Ishikawa (cell line): ENCODE measurements at regions not wholly inside any gene's neighbourhood (a gene's known extent, or its start where the extent isn't known, plus 50 kb on each side); places are given as distances from the start of the nearest gene placed in this dataset.

Experiments used
- CEBPB ChIP-seq: IDR thresholded peaks from 2 replicates; pipeline ENCODE4 v1.6.1; 2012
- EGR1 ChIP-seq: IDR thresholded peaks from 2 replicates; pipeline ENCODE4 v1.6.1; 2012
- EP300 ChIP-seq: IDR thresholded peaks from 2 replicates; pipeline ENCODE4 v1.6.1; 2012; ENCODE audit warnings: borderline replicate concordance

DNA sequence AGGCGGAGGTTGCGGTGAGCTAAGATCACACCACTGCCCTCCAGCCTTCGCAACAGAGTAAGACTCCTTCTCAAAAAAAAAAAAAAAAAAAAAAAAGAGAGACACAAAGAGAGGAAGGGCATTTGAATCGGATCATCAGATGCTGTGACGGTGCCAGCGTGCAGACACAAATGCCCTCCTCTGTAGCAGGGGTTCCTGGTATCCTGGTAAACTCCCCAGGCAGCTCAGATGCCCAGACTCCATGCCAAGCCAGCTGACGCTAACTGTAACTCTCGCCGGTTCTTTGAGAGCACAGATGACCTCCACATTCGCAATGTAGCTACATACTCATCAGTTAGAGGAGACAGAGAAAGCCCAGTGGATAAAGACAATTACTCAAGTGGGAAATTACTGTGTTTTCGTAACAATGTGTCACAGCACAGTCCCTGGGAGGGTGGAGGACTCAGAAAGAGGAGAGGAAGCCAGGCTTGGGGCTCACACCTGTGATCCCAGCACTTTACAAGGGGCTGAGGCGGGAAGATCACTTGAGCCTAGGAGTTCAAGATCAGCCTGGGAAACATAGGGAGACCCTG is 153.1 kb downstream of the BRD1 start:
- TF ChIP-seq EP300, result no peak
- no peak for TF ChIP-seq CEBPB
- TF ChIP-seq EGR1, result no peak
